ENCODE measurements at regions not wholly inside any gene's neighbourhood (a gene's known extent, or its start where the extent isn't known, plus 50 kb on each side); places are given as distances from the start of the nearest gene placed in this dataset.

DNA sequence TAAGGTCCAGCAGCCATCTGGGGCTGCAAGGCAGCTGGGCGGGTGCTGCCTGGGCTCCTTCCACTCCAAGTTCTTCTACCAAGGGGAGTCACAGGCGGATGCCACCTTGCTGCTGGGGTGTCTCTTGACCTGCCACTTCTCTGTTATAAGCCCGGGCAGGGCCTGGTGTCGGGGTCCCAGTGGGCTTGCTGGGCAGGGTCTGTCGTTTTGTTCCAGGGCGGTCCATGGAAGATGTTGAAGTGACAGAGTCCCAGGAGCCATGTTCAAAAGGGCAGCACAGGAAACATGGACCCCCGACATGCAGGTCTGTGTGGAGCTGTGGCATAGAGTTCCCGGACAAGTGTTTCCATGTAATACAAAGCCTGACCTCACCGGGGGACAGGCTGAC lies 91.1 kb downstream of the TNFRSF13B start:
- Histone ChIP-seq H3K4me3 (ENCODE audit: low read depth, low read length, poor library complexity, severe bottlenecking) (no peak overlapping the region), H3K27ac (ENCODE audit: low read depth, low read length, poor library complexity, severe bottlenecking) (no peak overlapping the region), H3K79me2 (ENCODE audit: insufficient read depth, low read depth, low read length) (no peaks in the 10 kb centered on the region), H3K9me2 (ENCODE audit: insufficient read depth, low read length) (no peaks in the 10 kb centered on the region), H3K4me1 (ENCODE audit: insufficient read depth, low read length, poor library complexity, severe bottlenecking) (no peaks in the 10 kb centered on the region), H4K20me1 (ENCODE audit: insufficient read depth, low read length) (no peaks in the 10 kb centered on the region), H3K9me3 (ENCODE audit: low read length) (no peaks in the 10 kb centered on the region), H2AFZ (ENCODE audit: low read length) (no peak overlapping the region), H3K4me2 (ENCODE audit: low read length) (no peak overlapping the region), H3K36me3 (ENCODE audit: insufficient read depth, low read length) (no peaks in the 10 kb centered on the region)
- no peak for DNase-seq (ENCODE audit: low spot score)
- ChIA-PET POLR2A (no interaction called here), CTCF (ENCODE audit: unreplicated experiment) (no interaction called here)
- BruUV-seq (replicated peaks): no TSS peak
- TF ChIP-seq CTCF (conservative IDR thresholded peaks at IDR 0.05; ENCODE audit: low read length) (no peak), EZH2phosphoT487 (IDR thresholded peaks at IDR 0.05; ENCODE audit: borderline replicate concordance, low read depth, low read length) (no peak)
- intact Hi-C loops (cut with micrococcal nuclease; ENCODE audit: unreplicated experiment): no loop called here

DNA sequence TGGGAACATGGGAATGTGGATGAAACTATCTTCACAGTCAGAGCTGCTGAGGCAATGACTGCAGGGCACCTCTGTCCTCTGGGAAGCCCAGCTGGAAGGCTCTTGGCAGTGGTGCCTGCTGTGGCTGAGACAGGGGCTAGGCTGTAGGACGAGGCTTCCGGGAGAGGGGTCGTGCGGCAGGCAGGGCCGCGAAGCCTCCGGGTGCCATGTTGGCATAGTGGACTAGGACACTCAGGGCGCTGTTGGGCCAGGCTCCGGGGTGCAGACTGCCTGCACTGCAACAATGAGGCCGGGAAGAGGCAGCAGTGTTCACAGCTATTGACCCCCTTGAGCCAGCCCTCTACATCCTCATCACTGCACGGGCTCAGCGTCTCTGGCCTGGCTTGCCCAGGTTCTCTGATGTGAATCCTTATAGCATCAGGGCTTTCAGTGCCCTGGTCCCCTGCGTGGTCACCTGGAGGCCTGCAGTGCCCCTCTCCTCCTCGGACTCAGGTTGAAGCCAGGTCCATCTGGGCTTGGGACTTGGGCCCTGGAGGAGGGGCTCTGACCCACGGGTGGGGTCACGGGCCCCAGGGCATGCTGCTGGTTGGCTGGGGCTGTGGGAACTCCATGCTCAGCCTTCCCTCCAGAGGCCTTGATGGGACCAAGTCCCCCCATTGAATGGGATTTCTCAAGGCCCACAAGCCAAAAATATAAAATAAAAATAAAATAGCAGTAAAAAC lies 91.6 kb downstream of the TNFRSF13B start:
- no TSS peak for BruUV-seq (replicated peaks)
- no peaks in the 10 kb centered on the region for H3K79me2 ChIP-seq (ENCODE audit: insufficient read depth, low read depth, low read length)
- CTCF ChIA-PET (ENCODE audit: unreplicated experiment): no interaction called here
- H3K4me1 ChIP-seq (ENCODE audit: insufficient read depth, low read length, poor library complexity, severe bottlenecking): no peaks in the 10 kb centered on the region
- H2AFZ ChIP-seq (ENCODE audit: low read length): no peak overlapping the region
- H3K9me2 ChIP-seq (ENCODE audit: insufficient read depth, low read length): no peaks in the 10 kb centered on the region
- DNase-seq (ENCODE audit: low spot score): no peak
- intact Hi-C loops (cut with micrococcal nuclease; ENCODE audit: unreplicated experiment): no loop called here
- H4K20me1 ChIP-seq (ENCODE audit: insufficient read depth, low read length): no peaks in the 10 kb centered on the region
- no peak overlapping the region for H3K4me3 ChIP-seq (ENCODE audit: low read depth, low read length, poor library complexity, severe bottlenecking)
- POLR2A ChIA-PET: no interaction called here
- TF ChIP-seq EZH2phosphoT487 (IDR thresholded peaks at IDR 0.05; ENCODE audit: borderline replicate concordance, low read depth, low read length): no peak
- no peak for TF ChIP-seq CTCF (conservative IDR thresholded peaks at IDR 0.05; ENCODE audit: low read length)
- no peaks in the 10 kb centered on the region for H3K9me3 ChIP-seq (ENCODE audit: low read length)
- H3K27ac ChIP-seq (ENCODE audit: low read depth, low read length, poor library complexity, severe bottlenecking): no peak overlapping the region
- no peaks in the 10 kb centered on the region for H3K36me3 ChIP-seq (ENCODE audit: insufficient read depth, low read length)
- no peak overlapping the region for H3K4me2 ChIP-seq (ENCODE audit: low read length)

GRCh38 chr17:16879686-16880085 lies 92.2 kb downstream of the TNFRSF13B start:
- intact Hi-C loops (cut with micrococcal nuclease; ENCODE audit: unreplicated experiment): no loop called here
- Histone ChIP-seq H3K36me3 (ENCODE audit: insufficient read depth, low read length) (no peaks in the 10 kb centered on the region), H3K4me3 (ENCODE audit: low read depth, low read length, poor library complexity, severe bottlenecking) (no peak overlapping the region), H4K20me1 (ENCODE audit: insufficient read depth, low read length) (no peaks in the 10 kb centered on the region), H3K4me2 (ENCODE audit: low read length) (no peak overlapping the region), H3K9me3 (ENCODE audit: low read length) (no peaks in the 10 kb centered on the region), H3K27ac (ENCODE audit: low read depth, low read length, poor library complexity, severe bottlenecking) (no peak overlapping the region), H3K79me2 (ENCODE audit: insufficient read depth, low read depth, low read length) (no peaks in the 10 kb centered on the region), H3K9me2 (ENCODE audit: insufficient read depth, low read length) (no peaks in the 10 kb centered on the region), H2AFZ (ENCODE audit: low read length) (no peak overlapping the region), H3K4me1 (ENCODE audit: insufficient read depth, low read length, poor library complexity, severe bottlenecking) (no peaks in the 10 kb centered on the region)
- no TSS peak for BruUV-seq (replicated peaks)
- ChIA-PET POLR2A (no interaction called here), CTCF (ENCODE audit: unreplicated experiment) (no interaction called here)
- TF ChIP-seq CTCF (conservative IDR thresholded peaks at IDR 0.05; ENCODE audit: low read length) (no peak), EZH2phosphoT487 (IDR thresholded peaks at IDR 0.05; ENCODE audit: borderline replicate concordance, low read depth, low read length) (no peak)
- no peak for DNase-seq (ENCODE audit: low spot score)
